ENCODE measurements at regions not wholly inside any gene's neighbourhood (a gene's known extent, or its start where the extent isn't known, plus 50 kb on each side); places are given as distances from the start of the nearest gene placed in this dataset.

DNA sequence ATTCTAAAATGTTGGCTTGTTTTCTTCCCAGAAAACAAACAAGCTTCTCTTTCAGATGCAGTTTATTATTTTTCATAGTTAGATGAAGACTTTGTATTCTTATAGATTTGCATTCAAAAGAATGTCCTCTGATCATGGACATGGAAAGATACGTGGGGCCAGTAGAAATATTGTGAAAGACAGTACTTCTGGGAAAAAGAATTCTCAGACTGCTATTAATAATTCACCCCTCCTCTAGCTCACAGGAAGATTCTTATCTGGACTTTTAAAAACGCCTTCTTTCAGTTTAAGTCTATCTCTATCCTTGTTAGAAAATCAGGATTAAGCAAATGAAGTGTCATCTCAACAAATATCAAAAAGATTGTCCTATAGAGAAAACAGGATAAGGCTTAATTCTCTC lies 514.1 kb upstream of the ADAMTS9 start:
- TF ChIP-seq GATA2 (IDR thresholded peaks at IDR 0.05; ENCODE audit: low read depth, low read length) (no peak), GATA3 (IDR thresholded peaks at IDR 0.05; ENCODE audit: low read depth, low read length) (peak; percentile 39; the same call in 1 of the 2 replicates)
